HG02981 (cell line): ENCODE measurements at regions not wholly inside any gene's neighbourhood (a gene's known extent, or its start where the extent isn't known, plus 50 kb on each side); places are given as distances from the start of the nearest gene placed in this dataset.

Experiments used
- ATAC-seq: cut with Tn5 transposase; IDR thresholded peaks from one replicate; pipeline ENCODE4 v1.9.1; 2021; ENCODE audit warnings: mild to moderate bottlenecking, moderate library complexity; ENCODE audit not compliant: unreplicated experiment

- no peak for ATAC-seq
Measured at GRCh38 chr4:138964716-138965426, 50.7 kb upstream of the NOCT start.

- ATAC-seq, result no peak
Measured at GRCh38 chr4:138963412-138963811, 52.2 kb upstream of the NOCT start.

GRCh38 chr4:138961664-138962063 lies 53.9 kb upstream of the NOCT start:
- ATAC-seq, result no peak

- ATAC-seq, result no peak
Measured at GRCh38 chr4:138961129-138961528, 54.5 kb upstream of the NOCT start.

- ATAC-seq, result no peak
Measured at GRCh38 chr4:138960175-138960710, 55.3 kb upstream of the NOCT start.

- no peak for ATAC-seq
Measured at GRCh38 chr4:138959097-138959815, 56.3 kb upstream of the NOCT start.

GRCh38 chr4:138958519-138958918 lies 57.1 kb upstream of the NOCT start:
- ATAC-seq, result no peak

- no peak for ATAC-seq
Measured at GRCh38 chr4:138957302-138957701, 58.3 kb upstream of the NOCT start.

- no peak for ATAC-seq
Measured at GRCh38 chr4:138954428-138954827, 61.2 kb upstream of the NOCT start.

- ATAC-seq, result no peak
Measured at GRCh38 chr4:138953961-138954371, 61.6 kb upstream of the NOCT start.

GRCh38 chr4:138952411-138952810 lies 63.2 kb upstream of the NOCT start:
- no peak for ATAC-seq

GRCh38 chr4:138951764-138952163 lies 63.8 kb upstream of the NOCT start:
- no peak for ATAC-seq

GRCh38 chr4:138949866-138950265 lies 65.7 kb upstream of the NOCT start:
- no peak for ATAC-seq

GRCh38 chr4:138948918-138949317 lies 66.7 kb upstream of the NOCT start:
- no peak for ATAC-seq

GRCh38 chr4:138946306-138946705 lies 69.3 kb upstream of the NOCT start:
- ATAC-seq, result no peak

- ATAC-seq, result no peak
Measured at GRCh38 chr4:138945840-138946239, 69.7 kb upstream of the NOCT start.

GRCh38 chr4:138945401-138945800 lies 70.2 kb upstream of the NOCT start:
- ATAC-seq, result no peak

GRCh38 chr4:138943893-138944292 lies 71.7 kb upstream of the NOCT start:
- no peak for ATAC-seq

- ATAC-seq, result no peak
Measured at GRCh38 chr4:138941037-138941436, 74.5 kb upstream of the NOCT start.

GRCh38 chr4:138939960-138940359 lies 75.6 kb upstream of the NOCT start:
- no peak for ATAC-seq

- no peak for ATAC-seq
Measured at GRCh38 chr4:138938366-138938690, 77.3 kb upstream of the NOCT start.

- ATAC-seq, result no peak
Measured at GRCh38 chr4:138935135-138935807, 80.3 kb upstream of the NOCT start.
